Central memory CD8-positive, alpha-beta T cell (primary cell): ENCODE measurements at regions not wholly inside any gene's neighbourhood (a gene's known extent, or its start where the extent isn't known, plus 50 kb on each side); places are given as distances from the start of the nearest gene placed in this dataset.
"Not testable (repeated sequence)": the region's sequence is repeated elsewhere in the genome, so short reads cannot be mapped to it uniquely, and the experiment has no call there.

Source experiments
- ATAC-seq: fragments of 150-1000 bp; cut with Tn5 transposase; replicated peaks from 2 replicates; pipeline ENCODE4 v1.10.0; 2022; ENCODE audit warnings: mild to moderate bottlenecking, moderate FRiP score, moderate number of reproducible peaks; ENCODE audit not compliant: poor library complexity, severe bottlenecking; ENCODE audit errors: extremely low read depth
- DNase-seq, 2 donors: peaks; one replicate each; pipeline ENCODE4 v3.0.0; 2021; ENCODE audit warnings: low spot score in 2 of 2
- H3K27ac Mint-ChIP-seq: one replicate; pipeline ENCODE4 v1.8.0; 2022; ENCODE audit warnings: low read depth, mild to moderate bottlenecking, moderate library complexity, mixed read lengths
- H3K27me3 Mint-ChIP-seq: one replicate; pipeline ENCODE4 v1.8.0; 2022; ENCODE audit warnings: mixed read lengths
- H3K36me3 Mint-ChIP-seq: one replicate; pipeline ENCODE4 v1.8.0; 2022; ENCODE audit warnings: mild to moderate bottlenecking, moderate library complexity, mixed read lengths; ENCODE audit not compliant: insufficient read depth
- H3K4me1 Mint-ChIP-seq: one replicate; pipeline ENCODE4 v1.8.0; 2022; ENCODE audit warnings: mixed read lengths
- H3K4me3 Mint-ChIP-seq: one replicate; pipeline ENCODE4 v1.8.0; 2022; ENCODE audit warnings: mild to moderate bottlenecking, moderate library complexity, mixed read lengths
- H3K9me3 Mint-ChIP-seq: one replicate; pipeline ENCODE4 v1.8.0; 2022; ENCODE audit warnings: mixed read lengths

DNA sequence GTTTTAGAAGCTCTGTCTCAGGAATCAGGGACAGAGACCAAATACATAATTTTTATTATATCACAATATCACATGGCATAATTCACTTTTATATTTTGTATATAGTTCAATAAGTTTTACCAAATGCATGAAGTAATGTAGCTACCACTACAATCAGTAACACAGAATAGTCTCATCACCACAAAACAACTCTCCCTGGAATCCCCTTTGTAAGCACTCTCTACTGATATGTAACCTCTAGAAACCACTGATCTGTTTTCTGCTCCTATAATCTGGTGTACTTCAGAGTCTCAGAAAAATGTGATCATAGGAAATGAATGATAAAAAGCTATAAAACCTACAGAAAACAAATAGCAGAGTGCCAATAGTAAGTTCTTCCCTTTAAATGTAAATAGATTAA is 1465.9 kb downstream of the SPATA31A7 start:
- H3K27ac Mint-ChIP-seq: not testable (repeated sequence)

DNA sequence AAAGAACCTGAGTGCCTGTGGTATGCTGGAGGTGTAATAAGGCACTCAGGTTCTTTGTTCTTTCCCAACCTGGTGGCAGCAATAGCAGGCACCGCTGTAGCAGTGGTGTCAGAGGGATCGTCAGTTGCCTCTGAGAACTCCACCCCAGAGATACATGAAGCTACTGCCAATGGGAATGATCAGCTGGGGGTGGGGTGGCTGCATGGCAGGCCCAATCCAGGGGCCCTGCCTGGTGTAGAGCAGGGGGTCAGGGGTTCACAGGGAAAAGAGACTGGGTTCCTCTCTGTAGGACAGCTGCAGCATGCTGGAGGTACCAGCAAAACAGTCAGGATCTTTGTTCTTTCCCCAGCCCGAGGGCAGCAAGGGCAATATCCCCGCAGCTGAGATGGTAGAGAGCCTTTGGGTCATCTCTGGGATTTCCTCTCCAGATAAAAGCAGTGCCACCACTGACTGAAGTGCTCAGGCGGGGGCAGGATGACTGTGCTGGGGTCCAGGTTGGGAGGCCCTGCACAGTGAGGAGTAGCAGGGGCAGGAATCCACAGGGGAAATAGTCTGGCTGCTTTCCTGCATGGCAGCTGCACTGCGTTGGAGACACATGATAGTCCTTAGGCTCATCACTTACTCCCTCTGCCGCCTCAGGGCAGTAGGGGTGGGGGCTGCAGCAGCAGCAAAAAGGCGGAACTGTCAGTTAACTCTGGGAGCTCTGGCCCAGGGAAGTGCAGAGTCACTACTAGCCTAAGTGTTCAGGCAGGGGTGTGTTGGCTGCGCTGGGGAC is 1473.1 kb downstream of the SPATA31A7 start:
- H3K27ac Mint-ChIP-seq, H3K9me3 Mint-ChIP-seq, H3K4me3 Mint-ChIP-seq, DNase-seq, H3K27me3 Mint-ChIP-seq, H3K4me1 Mint-ChIP-seq, H3K36me3 Mint-ChIP-seq: not testable (repeated sequence)
- peak; percentile 13 for ATAC-seq

More for the DNA sequence above, 1465.9 kb downstream of the SPATA31A7 start:
- not testable (repeated sequence) for DNase-seq, H3K27me3 Mint-ChIP-seq, H3K9me3 Mint-ChIP-seq, H3K4me3 Mint-ChIP-seq, H3K36me3 Mint-ChIP-seq, H3K4me1 Mint-ChIP-seq, ATAC-seq

DNA sequence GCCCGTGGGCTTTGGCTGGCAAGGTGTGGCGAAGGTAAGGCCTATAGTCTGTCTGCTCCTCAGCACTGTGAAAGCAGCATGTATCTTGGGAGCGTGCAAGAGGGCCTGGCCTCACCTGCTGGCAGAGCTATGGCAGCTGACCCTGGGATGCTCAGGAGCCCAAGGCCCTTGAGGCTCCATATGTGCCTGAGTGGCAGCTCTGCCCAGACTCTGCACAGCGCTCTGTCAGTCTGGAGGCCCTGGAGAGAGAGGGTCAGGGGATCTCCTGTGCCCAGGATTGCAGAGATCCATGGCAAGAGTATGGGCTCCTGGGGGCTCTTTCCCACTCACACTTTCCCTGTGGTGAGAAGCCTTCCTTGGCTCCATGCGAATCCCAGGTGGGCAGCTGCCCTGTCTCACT is 1473.7 kb downstream of the SPATA31A7 start:
- not testable (repeated sequence) for H3K9me3 Mint-ChIP-seq, H3K4me3 Mint-ChIP-seq, H3K36me3 Mint-ChIP-seq, H3K4me1 Mint-ChIP-seq, DNase-seq, H3K27ac Mint-ChIP-seq, H3K27me3 Mint-ChIP-seq
- peak; percentile 24 for ATAC-seq

DNA sequence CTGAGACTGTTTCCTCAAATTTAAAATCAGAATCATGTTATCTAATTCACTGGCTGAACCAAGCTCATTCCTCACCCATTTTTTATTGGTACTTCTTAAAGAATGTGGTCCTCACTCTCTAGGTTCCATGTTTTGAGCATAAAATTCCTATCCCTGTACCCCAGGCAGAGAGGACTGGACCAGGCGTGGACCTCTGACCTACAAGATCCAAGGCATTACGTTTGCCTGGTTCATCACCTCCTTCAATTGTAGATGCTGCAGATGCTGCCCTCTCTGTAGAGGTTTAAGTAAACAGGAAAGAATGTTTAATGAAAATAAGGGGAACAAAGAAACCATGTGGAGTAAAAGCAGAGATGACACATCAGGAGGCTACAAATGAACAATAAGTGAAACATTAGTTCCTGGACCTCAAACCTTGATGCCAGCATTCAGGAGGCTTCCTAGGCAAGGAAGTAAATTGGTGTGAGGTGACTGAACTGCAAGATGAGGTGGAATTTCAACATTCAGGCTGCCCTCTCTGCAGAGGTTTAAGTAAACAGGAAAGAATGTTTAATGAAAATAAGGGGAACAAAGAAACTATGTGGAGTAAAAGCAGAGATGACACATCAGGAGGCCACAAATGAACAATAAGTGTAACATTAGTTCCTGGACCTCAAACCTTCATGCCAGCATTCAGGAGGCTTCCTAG is 1477.4 kb downstream of the SPATA31A7 start:
- not testable (repeated sequence) for H3K27ac Mint-ChIP-seq, DNase-seq, H3K9me3 Mint-ChIP-seq, H3K27me3 Mint-ChIP-seq, H3K36me3 Mint-ChIP-seq, H3K4me1 Mint-ChIP-seq, H3K4me3 Mint-ChIP-seq, ATAC-seq

DNA sequence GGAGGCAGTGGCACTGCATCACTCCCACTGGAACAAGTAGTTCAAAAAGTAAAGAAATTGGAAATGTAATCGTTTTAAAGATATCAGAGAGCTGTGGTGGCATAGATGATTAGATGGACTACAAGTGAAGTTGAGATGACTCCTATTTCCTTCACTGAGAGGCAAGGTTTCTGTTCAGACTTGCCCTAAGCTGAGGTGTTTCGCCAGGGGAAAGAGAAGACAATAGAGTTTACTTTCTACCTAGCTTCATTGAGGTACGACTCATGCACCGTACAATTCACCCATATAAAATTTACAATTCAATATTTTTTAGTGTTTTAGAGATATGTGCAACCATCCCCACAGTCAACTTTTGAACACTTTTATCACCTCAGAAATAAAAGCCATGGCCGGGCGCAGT is 1487.2 kb downstream of the SPATA31A7 start:
- DNase-seq, H3K27ac Mint-ChIP-seq, H3K36me3 Mint-ChIP-seq: not testable (repeated sequence)

DNA sequence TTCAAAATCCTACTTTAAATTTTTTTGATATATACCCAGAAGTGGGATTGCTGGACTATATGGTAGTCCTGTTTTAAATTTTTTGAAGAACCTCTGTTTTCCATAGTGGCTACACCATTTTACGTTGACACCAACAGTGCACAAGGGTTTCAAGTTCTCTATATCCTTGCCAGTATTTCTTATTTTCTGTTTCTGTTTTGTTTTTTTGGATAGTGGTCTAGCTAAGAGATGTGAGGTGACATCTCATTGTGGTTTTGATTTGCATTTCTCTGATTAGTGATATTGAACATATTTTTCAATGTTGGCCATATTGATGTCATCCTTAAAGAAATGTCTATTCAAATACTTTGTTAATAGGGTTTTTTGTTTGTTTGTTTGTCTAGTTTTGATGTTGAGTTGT is 1488.5 kb downstream of the SPATA31A7 start:
- not testable (repeated sequence) for ATAC-seq, H3K36me3 Mint-ChIP-seq, H3K27ac Mint-ChIP-seq, H3K4me3 Mint-ChIP-seq, H3K4me1 Mint-ChIP-seq, DNase-seq, H3K9me3 Mint-ChIP-seq, H3K27me3 Mint-ChIP-seq

More for the DNA sequence above, 1487.2 kb downstream of the SPATA31A7 start:
- not testable (repeated sequence) for H3K4me1 Mint-ChIP-seq, ATAC-seq, H3K4me3 Mint-ChIP-seq, H3K9me3 Mint-ChIP-seq, H3K27me3 Mint-ChIP-seq

DNA sequence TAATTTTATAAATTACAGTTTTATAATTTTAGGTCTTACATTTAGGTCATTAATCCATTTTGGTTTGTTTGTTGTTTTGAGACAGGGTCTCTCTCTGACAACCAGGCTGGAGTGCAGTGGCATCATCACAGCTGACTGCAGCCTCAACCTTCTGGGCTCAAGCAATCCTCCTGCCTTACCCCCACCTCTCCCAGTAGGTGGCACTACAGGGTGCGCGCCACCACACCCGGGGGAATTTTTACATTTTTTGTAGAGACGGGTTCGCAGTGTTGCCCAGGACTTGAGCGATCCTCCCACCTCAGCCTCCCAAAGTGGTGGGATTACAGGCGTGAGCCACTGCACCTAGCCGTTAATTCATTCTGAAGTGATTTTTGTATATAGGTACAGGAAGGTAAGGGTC is 1489.2 kb downstream of the SPATA31A7 start:
- not testable (repeated sequence) for H3K4me1 Mint-ChIP-seq, H3K27ac Mint-ChIP-seq, H3K27me3 Mint-ChIP-seq, DNase-seq, H3K36me3 Mint-ChIP-seq, H3K4me3 Mint-ChIP-seq, H3K9me3 Mint-ChIP-seq
- ATAC-seq: peak; percentile 45

DNA sequence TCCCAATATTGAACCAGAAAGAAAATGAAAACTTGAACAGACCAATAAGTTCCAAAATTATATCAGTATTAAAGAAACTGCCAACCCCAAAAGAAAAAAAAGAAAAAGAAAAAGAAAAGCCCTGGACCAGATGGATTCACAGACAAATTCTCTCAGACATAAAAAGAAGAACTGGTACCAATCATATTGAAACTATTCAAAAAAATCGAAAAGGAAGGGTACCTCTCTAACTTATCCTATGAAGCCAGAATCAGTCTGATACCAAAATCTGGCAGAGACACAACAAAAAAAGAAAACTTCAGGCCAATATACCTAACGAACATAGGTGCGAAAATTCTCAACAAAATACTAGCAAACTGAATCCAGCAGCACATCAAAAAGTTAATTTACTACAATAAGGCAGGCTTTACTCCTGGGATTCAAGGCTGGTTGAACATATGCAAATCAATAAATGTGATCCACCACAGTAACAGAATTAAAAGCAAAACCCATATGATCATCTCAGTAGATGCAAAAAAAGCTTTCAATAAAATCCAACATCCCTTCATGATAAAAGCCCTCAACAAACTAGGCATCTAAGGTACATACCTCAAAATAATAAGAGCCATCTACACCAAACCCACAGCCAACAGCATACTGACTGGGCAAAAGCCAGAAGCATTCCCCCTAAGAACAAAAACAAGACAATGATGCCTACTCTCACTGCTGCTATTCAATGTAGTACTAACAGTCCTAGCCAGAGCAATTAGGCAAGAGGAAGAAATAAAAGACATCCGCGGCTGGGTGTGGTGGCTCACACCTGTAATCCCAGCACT is 1495.2 kb downstream of the SPATA31A7 start:
- DNase-seq, ATAC-seq, H3K9me3 Mint-ChIP-seq, H3K27me3 Mint-ChIP-seq, H3K4me3 Mint-ChIP-seq, H3K4me1 Mint-ChIP-seq, H3K27ac Mint-ChIP-seq, H3K36me3 Mint-ChIP-seq: not testable (repeated sequence)

DNA sequence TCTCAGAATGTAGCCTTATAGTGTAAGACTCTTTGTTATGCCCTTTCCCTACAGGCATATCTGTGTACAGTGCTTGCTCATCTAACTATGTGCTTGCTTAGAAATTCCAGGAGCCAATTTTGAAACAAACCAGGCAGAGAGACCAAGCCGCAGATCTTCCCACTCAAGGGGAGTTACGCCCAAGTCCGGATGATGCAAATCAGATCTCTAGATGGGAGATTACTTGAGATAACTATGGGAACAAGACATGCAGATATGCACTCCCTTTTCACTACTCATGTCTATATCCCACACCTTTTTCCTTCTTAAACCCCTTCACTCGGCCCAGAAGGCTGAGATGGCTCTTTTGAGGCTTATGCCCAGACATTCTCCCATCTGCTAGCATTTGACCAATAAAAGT is 1496.5 kb downstream of the SPATA31A7 start:
- H3K4me3 Mint-ChIP-seq, H3K4me1 Mint-ChIP-seq, ATAC-seq, DNase-seq, H3K9me3 Mint-ChIP-seq, H3K27me3 Mint-ChIP-seq, H3K36me3 Mint-ChIP-seq, H3K27ac Mint-ChIP-seq: not testable (repeated sequence)

DNA sequence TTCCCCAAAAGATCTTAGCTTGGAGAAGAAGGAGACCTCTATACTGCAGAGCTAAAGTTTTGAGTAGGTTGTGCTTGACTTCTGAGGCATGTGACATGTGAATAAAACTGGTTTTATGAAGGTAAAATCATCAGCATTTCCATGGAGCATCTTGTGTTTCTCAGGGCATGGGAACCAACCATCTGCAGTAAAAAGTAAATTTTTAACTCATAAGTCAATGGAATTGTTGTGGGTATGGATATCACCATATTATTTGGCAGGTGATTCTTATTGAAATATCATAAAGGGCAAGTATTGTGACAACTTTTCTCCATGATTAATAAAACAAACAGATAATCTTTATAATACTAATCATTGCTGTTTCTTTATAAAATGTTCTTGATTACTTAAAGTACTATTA is 1503.2 kb downstream of the SPATA31A7 start:
- H3K27ac Mint-ChIP-seq, ATAC-seq, H3K9me3 Mint-ChIP-seq, H3K4me1 Mint-ChIP-seq, DNase-seq, H3K4me3 Mint-ChIP-seq, H3K36me3 Mint-ChIP-seq, H3K27me3 Mint-ChIP-seq: not testable (repeated sequence)

DNA sequence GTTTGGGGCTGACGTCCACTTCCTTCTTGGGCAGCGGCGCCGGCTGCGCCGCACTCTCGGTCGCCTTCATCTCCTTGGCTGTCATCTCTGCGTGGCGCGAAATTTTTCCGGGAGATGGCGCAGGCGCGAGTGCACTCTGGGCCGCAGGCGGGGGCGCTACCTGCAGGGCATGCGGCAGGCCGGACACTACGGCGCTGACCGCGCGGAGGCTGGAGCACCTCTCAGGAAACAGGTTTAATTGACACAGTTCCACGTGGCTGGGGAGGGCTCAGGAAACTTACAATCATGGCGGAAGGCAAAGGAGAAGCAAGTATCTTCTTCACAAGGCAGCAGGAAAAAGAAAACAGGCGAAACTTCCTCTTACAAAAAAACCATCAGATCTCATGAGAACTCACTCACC is 1521.5 kb downstream of the SPATA31A7 start:
- not testable (repeated sequence) for H3K27ac Mint-ChIP-seq, DNase-seq, H3K4me3 Mint-ChIP-seq, H3K27me3 Mint-ChIP-seq, H3K36me3 Mint-ChIP-seq, H3K4me1 Mint-ChIP-seq, ATAC-seq, H3K9me3 Mint-ChIP-seq

DNA sequence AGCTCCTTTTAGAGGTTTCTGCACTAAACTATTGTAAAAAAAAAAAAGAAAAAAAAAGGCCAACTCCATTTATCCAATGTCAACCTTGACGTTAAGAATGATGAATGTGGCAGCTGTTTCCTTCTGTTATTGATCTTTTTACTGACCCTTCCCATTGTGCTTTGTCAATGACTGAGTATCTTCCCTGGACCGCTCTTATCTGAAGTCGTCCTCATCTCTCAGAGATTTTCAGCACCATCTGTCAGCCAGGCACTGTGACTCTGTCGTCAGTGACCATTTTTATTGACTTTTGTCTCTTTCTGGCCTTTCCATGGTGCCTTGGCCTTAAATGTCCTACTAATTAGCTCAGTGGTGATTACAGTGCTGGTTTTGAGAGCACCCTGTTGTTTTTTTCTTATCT is 1535.7 kb downstream of the SPATA31A7 start:
- ATAC-seq, H3K9me3 Mint-ChIP-seq, H3K36me3 Mint-ChIP-seq, H3K4me3 Mint-ChIP-seq, H3K27me3 Mint-ChIP-seq, H3K4me1 Mint-ChIP-seq, DNase-seq, H3K27ac Mint-ChIP-seq: not testable (repeated sequence)
